Endometrial microvascular endothelial cells (primary cell): ENCODE measurements at regions not wholly inside any gene's neighbourhood (a gene's known extent, or its start where the extent isn't known, plus 50 kb on each side); places are given as distances from the start of the nearest gene placed in this dataset.

Source experiments
- in situ Hi-C: cut with HindIII; loops from 2 replicates; pipeline ENCODE4 v1.10.0; 2017; ENCODE audit warnings: low sequenced_read_pairs, low pct_unique_long_range_greater_than_20kb; ENCODE audit errors: inconsistent ontology term

DNA sequence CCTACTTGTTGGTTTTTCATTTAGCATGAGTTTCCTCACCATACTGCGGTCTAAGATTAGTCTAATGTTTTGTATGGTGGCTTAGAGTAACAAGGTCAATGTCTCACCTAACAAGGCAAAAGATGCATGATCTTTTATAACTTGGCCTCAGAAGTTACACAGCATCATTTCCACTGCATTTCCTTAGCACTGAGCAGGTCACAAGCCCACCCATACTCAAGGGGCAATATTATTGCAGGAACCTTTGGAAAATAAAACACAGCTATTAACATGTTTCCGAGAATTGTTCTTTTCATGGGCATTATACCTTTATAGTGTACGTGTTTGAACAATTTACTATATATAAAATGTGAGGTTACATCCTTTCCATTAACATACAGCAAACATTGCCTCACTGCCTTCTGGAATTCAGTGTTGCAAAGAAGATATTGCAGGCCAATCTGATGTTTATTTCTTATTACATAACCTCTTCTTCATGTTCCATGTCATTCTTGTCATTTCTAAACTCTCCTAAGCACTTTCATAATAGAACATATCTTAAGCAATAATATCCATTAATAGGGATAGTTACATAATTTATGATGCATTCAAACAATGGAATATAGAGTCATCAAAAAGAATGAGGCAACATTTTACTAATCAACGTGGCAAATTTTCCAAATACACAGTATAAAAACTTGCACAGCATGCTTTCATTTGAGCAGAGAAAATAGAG is 153.8 kb downstream of the AREG start:
- in situ Hi-C loops, result no loop called here

- in situ Hi-C loops, result no loop called here
Measured at GRCh38 chr4:74603186-74603585, 158.2 kb downstream of the AREG start.

- in situ Hi-C loops, result no loop called here
Measured at GRCh38 chr4:74608151-74608949, 163.4 kb downstream of the AREG start.

GRCh38 chr4:74610491-74610890 is 165.6 kb downstream of the AREG start:
- in situ Hi-C loops, result no loop called here

DNA sequence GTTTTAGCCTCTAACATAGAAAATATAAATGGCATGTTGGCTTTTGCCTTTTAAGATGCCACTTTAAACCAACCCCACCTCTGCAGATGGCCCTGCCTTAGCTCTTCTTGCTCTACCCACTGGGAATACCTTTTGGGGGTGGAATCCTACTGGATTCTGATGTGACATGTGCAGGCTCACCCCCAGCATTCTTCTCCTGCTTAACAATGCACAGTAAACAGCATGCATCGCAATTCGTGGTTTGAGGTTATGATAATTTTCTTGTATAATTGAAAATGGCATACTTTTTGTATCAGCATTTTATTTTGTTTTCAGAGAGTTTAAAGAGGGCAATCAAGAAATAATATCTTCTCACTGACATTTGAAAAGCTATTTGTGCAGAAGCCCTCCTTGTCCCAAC is 167.9 kb downstream of the AREG start:
- in situ Hi-C loops, result no loop called here

DNA sequence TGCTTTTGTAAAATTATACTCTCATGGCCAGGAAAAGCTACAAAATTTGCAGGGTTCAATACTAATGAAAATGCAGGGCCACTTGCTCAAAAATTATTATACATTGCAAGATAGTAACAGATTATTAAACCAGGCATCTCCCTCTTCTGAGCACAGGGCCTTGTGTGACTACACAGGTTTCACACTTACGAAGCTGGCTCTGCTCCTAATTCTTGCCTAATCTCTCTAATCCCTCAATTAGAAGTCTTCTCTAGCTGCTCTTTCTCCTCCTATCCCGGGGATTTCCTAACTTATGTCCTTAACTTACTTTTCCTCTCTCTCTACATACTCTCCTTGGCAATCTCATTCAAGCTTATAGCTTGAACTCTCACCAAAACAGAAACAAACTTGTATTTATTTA is 168.3 kb downstream of the AREG start:
- in situ Hi-C loops, result no loop called here

- in situ Hi-C loops, result no loop called here
Measured at GRCh38 chr4:74615411-74615810, 170.5 kb downstream of the AREG start.

GRCh38 chr4:74618166-74618565 is 173.2 kb downstream of the AREG start:
- in situ Hi-C loops, result no loop called here

- in situ Hi-C loops, result no loop called here
Measured at GRCh38 chr4:74618659-74619058, 173.7 kb downstream of the AREG start.

- in situ Hi-C loops, result no loop called here
Measured at GRCh38 chr4:74619931-74620702, 174.2 kb downstream of the BTC start.

DNA sequence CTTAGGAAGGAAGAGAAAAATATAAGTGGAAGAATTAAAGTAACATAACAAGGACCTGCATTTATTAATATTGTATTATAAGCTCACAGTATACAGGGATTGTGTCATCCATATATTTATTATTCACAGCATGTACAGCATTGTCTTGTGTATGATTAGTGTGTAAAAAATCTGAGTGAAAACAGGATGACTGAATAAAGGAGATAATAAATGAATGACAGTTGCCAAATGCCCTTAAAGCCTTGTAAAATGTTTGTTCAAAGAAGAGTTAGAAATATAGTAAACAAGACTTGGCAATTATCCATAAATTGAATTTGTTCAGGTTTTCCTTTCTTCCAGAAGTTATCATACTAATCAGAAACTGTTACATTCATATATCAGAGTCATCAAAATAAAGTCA is 172.7 kb downstream of the BTC start:
- in situ Hi-C loops, result no loop called here

DNA sequence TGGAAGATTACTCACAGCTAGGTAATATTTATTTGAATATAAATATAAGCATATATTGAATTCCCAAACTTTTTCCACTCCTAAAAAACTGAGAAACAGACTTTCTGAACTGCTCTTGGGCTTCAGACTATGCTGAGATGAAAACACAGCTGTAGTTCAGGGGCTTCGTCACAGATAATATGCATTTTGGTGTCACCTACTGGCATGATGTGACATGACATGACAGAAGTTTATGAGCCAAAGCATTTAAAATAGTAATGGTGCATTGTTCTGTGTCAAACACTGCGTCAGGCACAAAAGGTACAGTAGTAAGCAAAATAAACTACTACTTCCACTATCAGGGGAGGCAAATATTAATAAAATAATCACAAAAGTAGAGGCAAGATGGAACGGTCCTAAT is 171.3 kb downstream of the BTC start:
- in situ Hi-C loops, result no loop called here

- in situ Hi-C loops, result no loop called here
Measured at GRCh38 chr4:74624351-74625151, 169.8 kb downstream of the BTC start.

GRCh38 chr4:74625981-74626380 is 168.3 kb downstream of the BTC start:
- in situ Hi-C loops, result no loop called here

GRCh38 chr4:74627093-74627492 is 167.2 kb downstream of the BTC start:
- in situ Hi-C loops, result no loop called here

GRCh38 chr4:74627504-74627903 is 166.8 kb downstream of the BTC start:
- in situ Hi-C loops, result no loop called here

DNA sequence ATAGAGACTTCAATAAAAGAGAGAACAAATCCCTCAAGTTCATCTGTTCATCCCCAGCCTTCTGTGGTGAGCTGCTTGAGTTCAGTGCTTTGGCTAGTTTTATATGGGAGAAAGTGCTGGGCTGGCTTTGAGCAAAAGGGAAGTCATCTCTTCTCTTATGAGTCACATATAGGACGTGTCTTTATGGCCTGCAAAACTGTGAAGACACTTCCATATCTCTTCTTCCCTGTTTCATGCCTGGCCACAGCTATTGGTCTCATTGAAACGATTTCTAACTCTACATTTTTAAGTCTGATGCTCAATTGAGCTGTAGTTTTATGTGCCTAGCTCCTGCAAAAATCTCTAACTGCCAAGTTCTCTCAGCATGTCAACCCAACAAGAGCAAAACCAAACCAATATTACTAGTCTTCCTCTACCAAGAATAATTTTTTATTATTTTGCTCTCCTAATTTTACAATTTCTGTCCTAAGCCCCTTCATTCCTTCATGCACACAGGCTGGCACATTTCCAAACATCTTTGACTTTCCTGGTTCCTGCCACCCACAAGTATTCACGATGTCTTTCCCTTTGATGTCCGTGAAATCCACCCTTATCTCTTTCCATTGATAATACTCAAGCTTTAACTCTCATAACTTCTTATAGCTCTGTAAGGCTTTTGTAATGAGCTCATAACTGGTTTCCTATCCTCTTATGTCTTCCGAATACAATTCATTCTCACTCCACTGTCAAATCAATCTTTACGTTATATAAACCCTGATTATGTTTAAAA is 165.3 kb downstream of the BTC start:
- in situ Hi-C loops, result no loop called here

DNA sequence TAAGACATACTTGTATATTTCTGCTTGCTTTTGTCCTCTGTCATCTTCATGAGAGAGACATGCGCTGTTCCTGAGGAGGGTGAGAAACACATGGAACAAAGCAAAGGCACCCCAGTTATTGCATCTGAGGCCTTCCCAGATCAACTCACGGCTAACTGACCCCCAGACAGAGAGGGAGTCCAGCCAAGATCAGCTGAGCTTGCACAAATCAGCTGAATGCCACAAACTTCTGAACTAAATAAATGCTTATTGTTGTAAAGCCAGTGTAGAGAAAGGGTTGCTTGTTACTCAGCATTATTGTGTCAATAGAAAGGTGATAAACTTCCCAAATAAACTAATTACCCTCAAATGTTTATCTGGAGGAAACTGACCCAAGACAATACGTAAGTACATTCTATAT is 163.8 kb downstream of the BTC start:
- in situ Hi-C loops, result no loop called here
